ENCODE measurements at regions not wholly inside any gene's neighbourhood (a gene's known extent, or its start where the extent isn't known, plus 50 kb on each side); places are given as distances from the start of the nearest gene placed in this dataset.

- no peak for TF ChIP-seq POLR2AphosphoS5 (IDR thresholded peaks at IDR 0.05; ENCODE audit: insufficient read depth in 1 of 2, low read depth in 1 of 2)
- TF ChIP-seq, protein P1, sequence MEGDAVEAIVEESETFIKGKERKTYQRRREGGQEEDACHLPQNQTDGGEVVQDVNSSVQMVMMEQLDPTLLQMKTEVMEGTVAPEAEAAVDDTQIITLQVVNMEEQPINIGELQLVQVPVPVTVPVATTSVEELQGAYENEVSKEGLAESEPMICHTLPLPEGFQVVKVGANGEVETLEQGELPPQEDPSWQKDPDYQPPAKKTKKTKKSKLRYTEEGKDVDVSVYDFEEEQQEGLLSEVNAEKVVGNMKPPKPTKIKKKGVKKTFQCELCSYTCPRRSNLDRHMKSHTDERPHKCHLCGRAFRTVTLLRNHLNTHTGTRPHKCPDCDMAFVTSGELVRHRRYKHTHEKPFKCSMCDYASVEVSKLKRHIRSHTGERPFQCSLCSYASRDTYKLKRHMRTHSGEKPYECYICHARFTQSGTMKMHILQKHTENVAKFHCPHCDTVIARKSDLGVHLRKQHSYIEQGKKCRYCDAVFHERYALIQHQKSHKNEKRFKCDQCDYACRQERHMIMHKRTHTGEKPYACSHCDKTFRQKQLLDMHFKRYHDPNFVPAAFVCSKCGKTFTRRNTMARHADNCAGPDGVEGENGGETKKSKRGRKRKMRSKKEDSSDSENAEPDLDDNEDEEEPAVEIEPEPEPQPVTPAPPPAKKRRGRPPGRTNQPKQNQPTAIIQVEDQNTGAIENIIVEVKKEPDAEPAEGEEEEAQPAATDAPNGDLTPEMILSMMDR (IDR thresholded peaks at IDR 0.05) = no peak
Measured at GRCh38 chr4:84179409-84179808, 319.7 kb downstream of the NKX6-1 start.

Measured in vagina (tissue), 2 donors.